HEK293 (cell line): ENCODE measurements at regions not wholly inside any gene's neighbourhood (a gene's known extent, or its start where the extent isn't known, plus 50 kb on each side); places are given as distances from the start of the nearest gene placed in this dataset.
A peak's percentile ranks its signal among the peaks of the same experiment; 100 is the strongest.

Experiments
- CTCF ChIP-seq: fragments of 450-650 bp; formaldehyde crosslinking; IDR thresholded peaks from 2 replicates; pipeline ENCODE4 v1.5.1; 2016; ENCODE audit warnings: missing biosample characterization, missing genetic modification characterization
- GLIS1 ChIP-seq: fragments of 450-650 bp; formaldehyde crosslinking; IDR thresholded peaks from 2 replicates; pipeline ENCODE4 v1.5.1; 2016; ENCODE audit warnings: missing biosample characterization, missing genetic modification characterization
- PRDM10 ChIP-seq: fragments of 450-650 bp; formaldehyde crosslinking; IDR thresholded peaks from 2 replicates; pipeline ENCODE4 v1.5.1; 2016; ENCODE audit warnings: missing biosample characterization, missing genetic modification characterization
- RBAK ChIP-seq: fragments of 450-650 bp; formaldehyde crosslinking; IDR thresholded peaks from 2 replicates; pipeline ENCODE4 v1.5.1; 2016; ENCODE audit warnings: missing biosample characterization, missing genetic modification characterization
- REST ChIP-seq: fragments of 450-650 bp; formaldehyde crosslinking; IDR thresholded peaks from 2 replicates; pipeline ENCODE4 v1.5.1; 2016; ENCODE audit warnings: missing biosample characterization, missing genetic modification characterization
- ZIC2 ChIP-seq: fragments of 450-650 bp; formaldehyde crosslinking; IDR thresholded peaks from 2 replicates; pipeline ENCODE4 v1.5.1; 2016; ENCODE audit warnings: missing biosample characterization, missing genetic modification characterization
- ZNF274 ChIP-seq, 2 experiments: fragments of 200-500 bp in 1 of 2; fragments of 450-650 bp in 1 of 2; sonication (Bioruptor generic) in 1 of 2; formaldehyde crosslinking in 1 of 2; IDR thresholded peaks; 2 replicates each; pipeline versions ENCODE4 v1.5.1 to v1.6.1; 2014 to 2016; ENCODE audit warnings: borderline replicate concordance in 1 of 2, inconsistent platforms in 1 of 2, low read length in 1 of 2, missing biosample characterization in 1 of 2, missing genetic modification characterization in 1 of 2
- ZNF311 ChIP-seq: fragments of 450-650 bp; formaldehyde crosslinking; IDR thresholded peaks from 2 replicates; pipeline ENCODE4 v1.5.1; 2017; ENCODE audit warnings: missing biosample characterization, missing genetic modification characterization, borderline replicate concordance
- ZNF513 ChIP-seq: fragments of 450-650 bp; IDR thresholded peaks from 2 replicates; pipeline ENCODE4 v1.5.1; 2018; ENCODE audit warnings: missing biosample characterization, missing genetic modification characterization
- ZNF830 ChIP-seq: fragments of 450-650 bp; IDR thresholded peaks from 2 replicates; pipeline ENCODE4 v1.5.0; 2018; ENCODE audit warnings: missing biosample characterization, missing genetic modification characterization, low read depth, mild to moderate bottlenecking, moderate library complexity
- ZSCAN18 ChIP-seq: fragments of 450-650 bp; formaldehyde crosslinking; IDR thresholded peaks from 2 replicates; pipeline ENCODE4 v1.5.1; 2016; ENCODE audit warnings: missing biosample characterization, missing genetic modification characterization

GRCh38 chr10:9103301-9103700, 1048.8 kb downstream of the GATA3 start:
- no peak for TF ChIP-seq RBAK (tag by site-specific recombination)
- no peak for TF ChIP-seq CTCF (tag by site-specific recombination)
- TF ChIP-seq ZNF830 (tag by site-specific recombination): no peak
- TF ChIP-seq REST (tag by site-specific recombination): no peak
- TF ChIP-seq ZNF311 (tag by site-specific recombination): no peak
- TF ChIP-seq ZNF274 (IDR thresholded peaks at IDR 0.05; ENCODE audit: low read length): no peak
- TF ChIP-seq ZNF274 (tag by site-specific recombination; IDR thresholded peaks at IDR 0.05; ENCODE audit: borderline replicate concordance): no peak
- TF ChIP-seq ZIC2 (tag by site-specific recombination): no peak
- TF ChIP-seq GLIS1: no peak
- TF ChIP-seq ZNF513 (tag by site-specific recombination): no peak
- TF ChIP-seq ZSCAN18 (tag by site-specific recombination): no peak
- TF ChIP-seq PRDM10 (tag by site-specific recombination): 0 out of 2 replicates have a peak, but pooled peaks have one; percentile 29
